Brain microvascular endothelial cell (primary cell): ENCODE measurements at regions not wholly inside any gene's neighbourhood (a gene's known extent, or its start where the extent isn't known, plus 50 kb on each side); places are given as distances from the start of the nearest gene placed in this dataset.

Experiments
- DNase-seq: peaks from one replicate; pipeline ENCODE4 v3.0.0-alpha.2; 2020
- H3K27ac ChIP-seq: fragments of 250-450 bp; sonication (Bioruptor Pico); 2 replicates; pipeline ENCODE4 v1.5.1; 2020; ENCODE audit warnings: mild to moderate bottlenecking, moderate library complexity
- H3K27me3 ChIP-seq: fragments of 250-450 bp; sonication (Bioruptor Pico); replicated peaks from 2 replicates; pipeline ENCODE4 v1.5.1; 2020; ENCODE audit warnings: mild to moderate bottlenecking
- H3K36me3 ChIP-seq: fragments of 250-450 bp; sonication (Bioruptor Pico); replicated peaks from 2 replicates; pipeline ENCODE4 v1.5.1; 2020; ENCODE audit warnings: mild to moderate bottlenecking
- H3K4me3 ChIP-seq: 2 replicates; pipeline ENCODE4 v1.5.1; 2011; ENCODE audit warnings: low read depth, mild to moderate bottlenecking, control low read depth, low read length, moderate library complexity
- CTCF ChIP-seq: IDR thresholded peaks from 2 replicates; pipeline ENCODE4 v1.5.1; 2011; ENCODE audit warnings: low read depth, mild to moderate bottlenecking, moderate library complexity, low read length, control low read depth, inconsistent platforms; ENCODE audit errors: missing control alignments
- in situ Hi-C: cut with HindIII; loops from 2 replicates; pipeline ENCODE4 v1.10.0; 2017; ENCODE audit warnings: low sequenced_read_pairs, low pct_ligation_motif_present

GRCh38 chr20:43247361-43247760 lies 57.7 kb upstream of the PTPRT start:
- Histone ChIP-seq H3K4me3 (no peak overlapping the region), H3K36me3 (no peaks in the 10 kb centered on the region), H3K27ac (no peak overlapping the region), H3K27me3 (no peaks in the 10 kb centered on the region)
- TF ChIP-seq CTCF: no peak
- no peak for DNase-seq
- in situ Hi-C loops: no loop called here

- TF ChIP-seq CTCF: no peak
- Histone ChIP-seq H3K27ac (no peak overlapping the region), H3K27me3 (no peaks in the 10 kb centered on the region), H3K4me3 (no peak overlapping the region), H3K36me3 (no peaks in the 10 kb centered on the region)
- in situ Hi-C loops: no loop called here
- DNase-seq: no peak
Observed at GRCh38 chr20:43244647-43245046, 54.9 kb upstream of the PTPRT start.

- H3K4me3 ChIP-seq: no peak overlapping the region
- TF ChIP-seq CTCF: no peak
- no peak for DNase-seq
- H3K27me3 ChIP-seq: no peaks in the 10 kb centered on the region
- H3K36me3 ChIP-seq: no peaks in the 10 kb centered on the region
- H3K27ac ChIP-seq: no peak overlapping the region
- in situ Hi-C loops: no loop called here
Observed at GRCh38 chr20:43243672-43244269, 54.1 kb upstream of the PTPRT start.

- no peak for TF ChIP-seq CTCF
- Histone ChIP-seq H3K27me3 (no peaks in the 10 kb centered on the region), H3K27ac (no peak overlapping the region), H3K36me3 (no peaks in the 10 kb centered on the region), H3K4me3 (no peak overlapping the region)
- DNase-seq: no peak
- in situ Hi-C loops: no loop called here
Observed at GRCh38 chr20:43241057-43241702, 51.5 kb upstream of the PTPRT start.
